Activated CD4-positive, alpha-beta T cell treated with anti-CD3 and anti-CD28 coated beads for 1 hour (primary cell): ENCODE measurements at regions not wholly inside any gene's neighbourhood (a gene's known extent, or its start where the extent isn't known, plus 50 kb on each side); places are given as distances from the start of the nearest gene placed in this dataset.

ENCODE experiments used
- DNase-seq: peaks from one replicate; pipeline ENCODE4 v3.0.0-alpha.2; 2020

GRCh38 chr1:84759756-84760155 is 69.5 kb upstream of the SSX2IP start:
- no peak for DNase-seq

DNA sequence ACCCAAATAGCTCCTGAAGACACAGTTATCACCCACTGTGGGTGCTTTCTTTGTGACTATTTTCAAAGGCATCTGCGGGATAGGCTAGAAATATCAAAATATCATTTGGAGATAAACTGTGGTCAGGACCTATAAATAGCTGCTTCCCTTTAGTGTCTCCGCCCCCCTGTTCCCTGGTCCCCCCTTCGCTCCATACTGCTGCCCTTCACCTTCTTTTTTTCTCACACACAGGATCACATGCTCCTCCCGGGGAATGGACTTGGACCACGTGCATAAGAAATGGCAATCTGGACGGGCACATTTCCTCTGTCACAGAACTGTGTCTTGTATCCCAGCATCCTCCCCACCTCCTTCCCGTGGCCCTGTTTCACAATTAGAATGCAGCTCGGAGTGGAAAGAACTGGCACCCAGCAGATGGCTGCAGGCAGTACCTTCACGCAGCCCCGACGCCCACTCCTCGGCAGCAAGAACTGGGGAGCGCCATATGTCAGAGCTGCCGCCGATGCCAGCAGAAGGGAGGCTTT is 68.8 kb upstream of the SSX2IP start:
- no peak for DNase-seq

DNA sequence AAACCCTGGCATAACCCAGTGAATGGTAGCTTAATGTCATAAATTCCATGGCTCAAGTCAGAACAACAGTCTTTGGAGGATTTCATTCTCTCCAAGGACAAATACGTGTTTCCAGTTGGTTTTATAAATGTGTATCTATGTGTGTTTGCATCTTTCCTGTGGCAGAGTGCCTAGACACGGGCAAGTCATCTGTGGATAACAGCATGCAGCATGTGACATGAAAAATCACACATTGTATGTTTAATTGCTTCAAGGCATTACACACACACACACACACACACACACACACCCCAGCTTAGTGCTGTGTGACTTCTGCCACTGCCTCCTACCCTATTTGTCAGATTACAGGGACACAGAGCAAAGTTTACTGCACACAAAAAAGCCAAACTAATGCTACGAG is 68.2 kb upstream of the SSX2IP start:
- DNase-seq: no peak

DNA sequence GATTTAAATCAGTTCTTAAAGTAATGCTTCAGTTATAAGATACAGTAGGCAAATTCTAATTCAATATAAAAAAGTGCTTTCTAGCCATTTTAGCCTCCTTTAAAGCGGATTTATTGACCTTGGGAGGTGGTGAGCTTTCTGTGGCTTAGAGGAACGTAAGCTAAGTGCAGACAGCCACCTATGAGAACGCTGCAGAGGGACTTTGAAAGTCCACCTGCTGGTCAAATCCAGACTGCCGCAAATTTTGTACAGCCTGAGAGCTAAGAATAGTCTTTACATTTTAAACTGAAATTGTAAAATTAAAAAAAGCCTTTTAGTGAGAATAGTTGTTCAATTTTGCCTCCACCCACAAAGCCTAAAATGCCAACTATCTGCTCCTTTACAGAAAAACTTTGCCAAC is 67.0 kb upstream of the SSX2IP start:
- no peak for DNase-seq

GRCh38 chr1:84756455-84757082 is 66.3 kb upstream of the SSX2IP start:
- no peak for DNase-seq

GRCh38 chr1:84756001-84756400 is 65.7 kb upstream of the SSX2IP start:
- no peak for DNase-seq

- no peak for DNase-seq
Measured at GRCh38 chr1:84755216-84755615, 65.0 kb upstream of the SSX2IP start.

- no peak for DNase-seq
Measured at GRCh38 chr1:84754386-84754703, 64.1 kb upstream of the SSX2IP start.

DNA sequence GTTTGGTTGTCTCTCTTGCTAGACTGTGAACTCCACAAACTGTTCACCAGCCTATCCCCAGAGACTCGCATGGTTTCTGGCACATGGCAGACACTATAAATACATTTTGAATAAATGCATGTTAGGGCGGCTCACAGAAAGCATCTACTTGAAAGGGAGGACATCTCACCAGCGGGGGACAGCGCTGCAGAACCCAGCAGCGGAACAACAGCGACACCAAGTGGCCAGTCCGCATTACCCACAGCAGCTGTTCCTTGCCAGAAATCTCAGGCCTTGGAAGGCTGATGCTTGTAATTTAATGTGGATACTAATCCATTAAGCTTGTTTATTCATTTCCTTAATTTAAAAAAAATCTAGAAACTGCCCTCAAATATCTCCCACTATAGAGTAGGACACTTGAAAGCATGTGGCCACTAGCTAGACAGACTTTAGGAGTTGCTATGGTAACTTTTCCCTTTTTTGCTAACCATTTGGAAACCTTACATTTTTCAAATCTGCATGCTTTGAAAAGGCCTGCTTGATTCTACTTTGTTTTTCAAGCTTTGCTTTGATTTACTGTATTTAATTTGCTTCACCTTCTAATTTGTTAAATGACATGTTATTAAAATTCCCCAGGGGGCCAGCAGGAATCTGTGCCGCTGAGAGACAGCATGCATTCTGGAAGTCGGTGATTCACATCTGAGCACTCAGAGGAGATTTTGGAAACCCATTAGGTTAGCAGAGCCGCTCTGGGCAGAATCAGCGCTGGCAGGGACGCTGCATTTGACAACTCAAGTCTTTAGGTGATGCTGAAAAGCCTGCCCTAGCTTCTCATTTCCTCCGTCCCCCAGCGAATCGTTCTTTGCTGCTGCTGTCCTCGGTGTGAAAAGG is 63.5 kb upstream of the SSX2IP start:
- peak; percentile 61 for DNase-seq

- no peak for DNase-seq
Measured at GRCh38 chr1:84750110-84750730, 60.0 kb upstream of the SSX2IP start.

GRCh38 chr1:84749427-84749826 is 59.2 kb upstream of the SSX2IP start:
- no peak for DNase-seq

GRCh38 chr1:84748364-84748763 is 58.1 kb upstream of the SSX2IP start:
- no peak for DNase-seq

DNA sequence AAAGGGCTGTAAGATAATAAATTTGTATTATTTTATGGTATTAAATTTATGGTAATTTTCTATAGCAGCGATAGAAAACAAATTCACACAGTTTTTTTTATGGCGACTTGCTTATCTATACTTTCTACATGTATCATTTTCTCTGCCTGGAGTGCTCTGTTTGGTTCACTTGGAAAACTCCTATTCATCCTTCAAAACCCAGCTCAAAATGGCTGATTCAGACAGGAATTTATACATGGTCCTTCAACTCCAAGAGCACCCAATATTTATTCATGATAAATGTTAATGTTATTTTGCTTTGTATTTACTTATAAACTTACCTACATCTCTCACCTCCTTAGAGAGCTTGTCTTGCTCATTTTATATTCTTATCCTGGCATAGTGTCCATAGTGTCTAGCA is 55.6 kb upstream of the SSX2IP start:
- no peak for DNase-seq

GRCh38 chr1:84743896-84744295 is 53.6 kb upstream of the SSX2IP start:
- DNase-seq: no peak

- no peak for DNase-seq
Measured at GRCh38 chr1:84742653-84743052, 52.4 kb upstream of the SSX2IP start.

GRCh38 chr1:84740050-84740714 is 49.9 kb upstream of the SSX2IP start:
- DNase-seq: no peak
